ENCODE measurements at regions not wholly inside any gene's neighbourhood (a gene's known extent, or its start where the extent isn't known, plus 50 kb on each side); places are given as distances from the start of the nearest gene placed in this dataset.
"Not testable (repeated sequence)": the region's sequence is repeated elsewhere in the genome, so short reads cannot be mapped to it uniquely, and the experiment has no call there.

DNA sequence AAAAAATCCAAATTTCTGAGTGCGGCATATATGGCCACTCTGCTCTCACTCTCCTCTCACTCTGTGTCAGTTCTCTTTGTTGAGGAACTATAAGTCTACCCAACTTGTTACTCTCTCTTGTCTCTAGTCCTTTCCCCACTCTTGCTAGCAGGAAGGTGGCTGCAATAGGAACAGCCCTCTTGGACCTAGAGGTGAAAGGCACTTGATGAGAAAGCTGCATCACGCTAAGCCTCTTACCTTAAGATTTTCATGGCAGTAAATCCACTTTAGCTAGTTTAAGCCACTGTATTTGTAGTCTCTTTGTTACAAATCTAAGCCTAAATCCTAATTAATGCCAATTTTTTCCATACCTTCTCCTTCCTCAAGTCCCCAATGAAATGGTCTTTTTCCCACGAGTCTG is 189.9 kb downstream of the NKX6-1 start:
- Histone ChIP-seq H3K36me3 (no peaks in the 10 kb centered on the region), H3K9me3 (replicated peaks in 1 of 11) (no peaks in the 10 kb centered on the region), H3K4me3 (no peak overlapping the region), H3K27ac (no peak overlapping the region), H3K4me2 (no peak overlapping the region), H3K9ac (no peak overlapping the region), H3K4me1 (no peaks in the 10 kb centered on the region), H4K20me1 (no peaks in the 10 kb centered on the region), H3K27me3 (no peaks in the 10 kb centered on the region)
- no peak for TF ChIP-seq Cebpa-rat (IDR thresholded peaks at IDR 0.05)

- H3K4me2 ChIP-seq; H3K4me3 ChIP-seq; H3K9me3 ChIP-seq (replicated peaks in 1 of 11); H3K4me1 ChIP-seq; H4K20me1 ChIP-seq; H3K27ac ChIP-seq; H3K9ac ChIP-seq; H3K36me3 ChIP-seq; H3K27me3 ChIP-seq: not testable (repeated sequence)
Measured at GRCh38 chr4:84298719-84299254, 200.3 kb downstream of the NKX6-1 start.

GRCh38 chr4:84298023-84298718 is 200.9 kb downstream of the NKX6-1 start:
- H4K20me1 ChIP-seq = no peaks in the 10 kb centered on the region
- no peaks in the 10 kb centered on the region for H3K36me3 ChIP-seq
- H3K4me1 ChIP-seq = no peaks in the 10 kb centered on the region
- TF ChIP-seq Cebpa-rat (IDR thresholded peaks at IDR 0.05) = no peak
- H3K27ac ChIP-seq = no peak overlapping the region
- H3K4me2 ChIP-seq = no peak overlapping the region
- H3K27me3 ChIP-seq = no peaks in the 10 kb centered on the region
- no peaks in the 10 kb centered on the region for H3K9me3 ChIP-seq (replicated peaks in 1 of 11)
- no peak overlapping the region for H3K4me3 ChIP-seq
- no peak overlapping the region for H3K9ac ChIP-seq

DNA sequence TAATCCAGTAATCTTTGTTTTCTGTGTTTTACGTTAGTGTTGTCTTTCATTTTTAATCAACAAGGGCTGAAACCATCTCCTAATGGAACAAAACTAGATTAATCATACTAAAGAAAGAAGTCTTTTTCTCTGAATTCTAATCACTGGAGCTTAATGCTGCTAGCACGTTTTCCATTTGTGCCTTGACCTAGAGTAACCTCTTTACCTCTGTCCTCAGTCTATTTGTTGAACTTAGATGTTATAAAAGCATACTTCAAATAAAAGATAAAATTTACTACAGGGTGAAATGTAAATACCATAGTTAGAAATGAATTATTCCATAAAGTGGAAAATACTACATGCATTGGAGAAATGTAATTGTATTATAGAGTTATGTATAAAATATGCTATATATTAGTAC is 207.1 kb downstream of the NKX6-1 start:
- H3K4me1 ChIP-seq = no peaks in the 10 kb centered on the region
- no peaks in the 10 kb centered on the region for H4K20me1 ChIP-seq
- TF ChIP-seq Cebpa-rat (IDR thresholded peaks at IDR 0.05) = no peak
- no peak overlapping the region for H3K27ac ChIP-seq
- H3K36me3 ChIP-seq = no peaks in the 10 kb centered on the region
- H3K9ac ChIP-seq = no peak overlapping the region
- no peak overlapping the region for H3K4me3 ChIP-seq
- no peak overlapping the region for H3K4me2 ChIP-seq
- peaks cover 0 to 12% (median 0%) of the 10 kb centered on the region in 11 experiments; a peak in 5 of 22 replicates for H3K9me3 ChIP-seq (replicated peaks in 1 of 11)
- H3K27me3 ChIP-seq = no peaks in the 10 kb centered on the region

DNA sequence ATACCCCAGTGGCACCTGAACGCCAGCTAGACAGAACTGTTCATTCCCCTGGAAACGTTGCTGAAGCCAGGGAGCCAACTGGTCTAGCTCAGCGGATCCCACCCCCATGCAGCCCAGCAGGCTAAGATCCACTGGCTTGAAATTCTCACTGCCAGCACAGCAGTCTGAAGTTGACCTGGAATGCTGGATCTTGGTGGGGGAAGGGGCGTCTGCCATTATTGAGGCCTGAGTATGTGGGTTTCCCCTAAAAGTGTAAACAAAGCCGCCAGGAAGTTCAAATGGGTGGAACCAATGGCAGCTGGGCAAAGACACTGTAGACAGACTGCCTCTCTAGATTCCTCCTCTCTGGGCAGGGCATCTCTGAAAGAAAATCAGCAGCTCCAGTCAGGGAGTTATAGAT is 213.0 kb downstream of the NKX6-1 start:
- peaks cover 0 to 14% (median 3%) of the 10 kb centered on the region in 11 experiments; a peak in 7 of 22 replicates for H3K9me3 ChIP-seq (replicated peaks in 1 of 11)

GRCh38 chr4:84279678-84280077 is 219.4 kb downstream of the NKX6-1 start:
- Histone ChIP-seq H3K27ac (no peak overlapping the region; a peak in 1 of 22 replicates), H3K4me3 (no peak overlapping the region), H3K36me3 (no peaks in the 10 kb centered on the region), H4K20me1 (no peaks in the 10 kb centered on the region), H3K4me2 (no peak overlapping the region), H3K27me3 (no peaks in the 10 kb centered on the region), H3K4me1 (no peaks in the 10 kb centered on the region), H3K9me3 (replicated peaks in 1 of 11) (no peaks in the 10 kb centered on the region), H3K9ac (no peak overlapping the region)
- no peak for TF ChIP-seq Cebpa-rat (IDR thresholded peaks at IDR 0.05)

More for the DNA sequence above, 213.0 kb downstream of the NKX6-1 start:
- H3K4me2 ChIP-seq = no peak overlapping the region
- H3K36me3 ChIP-seq = no peaks in the 10 kb centered on the region
- no peak for TF ChIP-seq Cebpa-rat (IDR thresholded peaks at IDR 0.05)
- H3K4me1 ChIP-seq = no peaks in the 10 kb centered on the region
- no peak overlapping the region for H3K4me3 ChIP-seq
- H3K9ac ChIP-seq = no peak overlapping the region
- no peak overlapping the region for H3K27ac ChIP-seq
- no peaks in the 10 kb centered on the region for H4K20me1 ChIP-seq
- H3K27me3 ChIP-seq = no peaks in the 10 kb centered on the region

DNA sequence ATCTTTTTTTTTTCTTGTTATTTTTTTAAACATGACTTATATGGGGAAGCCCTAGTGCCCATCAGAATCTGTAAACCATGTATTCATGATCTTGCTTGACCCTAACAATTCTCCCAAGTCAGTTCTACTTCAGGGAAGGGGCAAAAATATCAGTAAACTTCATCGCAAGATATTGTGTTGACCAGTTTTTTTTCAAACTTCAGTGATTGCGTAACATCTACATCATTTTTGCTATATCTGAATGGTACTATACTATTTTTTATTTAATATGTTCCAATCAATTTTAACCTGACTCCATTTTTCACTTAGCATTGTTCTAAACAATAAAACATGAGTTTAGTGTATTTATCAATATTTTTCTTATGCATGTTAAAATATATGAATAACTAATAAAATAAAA is 221.2 kb downstream of the NKX6-1 start:
- H3K4me1 ChIP-seq = no peaks in the 10 kb centered on the region
- peak in 3 of 11 experiments; percentile 11 to 67 (median 46); a peak in 6 of 22 replicates for TF ChIP-seq Cebpa-rat (IDR thresholded peaks at IDR 0.05)
- no peaks in the 10 kb centered on the region for H3K27me3 ChIP-seq
- no peak overlapping the region for H3K4me2 ChIP-seq
- H3K4me3 ChIP-seq = no peak overlapping the region
- no peak overlapping the region for H3K27ac ChIP-seq
- no peaks in the 10 kb centered on the region for H3K36me3 ChIP-seq
- no peak overlapping the region for H3K9ac ChIP-seq
- no peaks in the 10 kb centered on the region for H3K9me3 ChIP-seq (replicated peaks in 1 of 11)
- H4K20me1 ChIP-seq = no peaks in the 10 kb centered on the region

GRCh38 chr4:84276752-84277151 is 222.3 kb downstream of the NKX6-1 start:
- Histone ChIP-seq H3K9ac (no peak overlapping the region), H3K4me2 (no peak overlapping the region), H3K27me3 (no peaks in the 10 kb centered on the region), H3K4me1 (no peaks in the 10 kb centered on the region), H3K4me3 (no peak overlapping the region), H4K20me1 (no peaks in the 10 kb centered on the region), H3K27ac (no peak overlapping the region), H3K9me3 (replicated peaks in 1 of 11) (no peaks in the 10 kb centered on the region), H3K36me3 (no peaks in the 10 kb centered on the region)
- no peak for TF ChIP-seq Cebpa-rat (IDR thresholded peaks at IDR 0.05)

- Histone ChIP-seq H3K36me3 (no peaks in the 10 kb centered on the region), H4K20me1 (no peaks in the 10 kb centered on the region), H3K4me3 (no peak overlapping the region), H3K9me3 (replicated peaks in 1 of 11) (no peaks in the 10 kb centered on the region), H3K9ac (no peak overlapping the region), H3K4me2 (no peak overlapping the region), H3K27ac (no peak overlapping the region), H3K4me1 (no peaks in the 10 kb centered on the region), H3K27me3 (no peaks in the 10 kb centered on the region)
- no peak for TF ChIP-seq Cebpa-rat (IDR thresholded peaks at IDR 0.05)
Measured at GRCh38 chr4:84269536-84270044, 229.5 kb downstream of the NKX6-1 start.

GRCh38 chr4:84264652-84265051 is 234.4 kb downstream of the NKX6-1 start:
- no peak overlapping the region for H3K4me2 ChIP-seq
- H3K27me3 ChIP-seq = no peaks in the 10 kb centered on the region
- H3K36me3 ChIP-seq = no peaks in the 10 kb centered on the region
- H3K27ac ChIP-seq = no peak overlapping the region
- H3K9me3 ChIP-seq (replicated peaks in 1 of 11) = peaks cover 15 to 27% (median 24%) of the 10 kb centered on the region in 11 experiments
- H4K20me1 ChIP-seq = no peaks in the 10 kb centered on the region
- H3K4me1 ChIP-seq = peaks cover 0 to 10% (median 5%) of the 10 kb centered on the region in 10 experiments; a peak in 7 of 20 replicates
- H3K9ac ChIP-seq = no peak overlapping the region
- no peak overlapping the region for H3K4me3 ChIP-seq
- no peak for TF ChIP-seq Cebpa-rat (IDR thresholded peaks at IDR 0.05)

Measured in BLaER1 treated with 17β-estradiol and CSF1 and Interleukin-3, amounts not matched to agents 10 nM and 100 nM (cell line).